Urothelium cell line (cell line): ENCODE measurements at regions not wholly inside any gene's neighbourhood (a gene's known extent, or its start where the extent isn't known, plus 50 kb on each side); places are given as distances from the start of the nearest gene placed in this dataset.

Experiments used
- DNase-seq: peaks from one replicate; pipeline ENCODE4 v3.0.0; 2011; ENCODE audit warnings: low spot score, mixed read lengths
- FAIRE-seq: peaks from 2 replicates; lab custom pipeline; 2011; peaks lifted over from hg19 to GRCh38; lab: Jason Lieb, UNC

DNA sequence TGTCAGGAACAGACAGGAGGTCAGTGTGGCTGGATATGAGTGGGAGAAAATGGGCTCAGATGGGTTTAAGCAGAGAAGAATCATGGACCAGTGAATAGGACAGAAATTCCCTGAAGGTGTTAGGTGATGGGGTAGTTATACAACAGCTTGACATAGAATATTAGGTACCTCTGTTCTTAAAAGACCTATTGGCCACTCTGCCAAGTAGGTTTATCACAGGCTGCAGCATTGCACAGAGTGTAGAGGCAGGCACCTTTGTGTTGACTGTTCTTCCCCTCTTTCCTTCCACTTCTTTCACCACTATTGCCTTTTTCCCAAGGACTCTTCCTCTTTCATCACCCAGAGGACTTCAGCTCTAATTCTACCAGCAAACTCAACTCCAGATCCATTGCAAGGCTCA is 274.4 kb downstream of the CDCA7 start:
- FAIRE-seq: no peak
- DNase-seq: no peak

DNA sequence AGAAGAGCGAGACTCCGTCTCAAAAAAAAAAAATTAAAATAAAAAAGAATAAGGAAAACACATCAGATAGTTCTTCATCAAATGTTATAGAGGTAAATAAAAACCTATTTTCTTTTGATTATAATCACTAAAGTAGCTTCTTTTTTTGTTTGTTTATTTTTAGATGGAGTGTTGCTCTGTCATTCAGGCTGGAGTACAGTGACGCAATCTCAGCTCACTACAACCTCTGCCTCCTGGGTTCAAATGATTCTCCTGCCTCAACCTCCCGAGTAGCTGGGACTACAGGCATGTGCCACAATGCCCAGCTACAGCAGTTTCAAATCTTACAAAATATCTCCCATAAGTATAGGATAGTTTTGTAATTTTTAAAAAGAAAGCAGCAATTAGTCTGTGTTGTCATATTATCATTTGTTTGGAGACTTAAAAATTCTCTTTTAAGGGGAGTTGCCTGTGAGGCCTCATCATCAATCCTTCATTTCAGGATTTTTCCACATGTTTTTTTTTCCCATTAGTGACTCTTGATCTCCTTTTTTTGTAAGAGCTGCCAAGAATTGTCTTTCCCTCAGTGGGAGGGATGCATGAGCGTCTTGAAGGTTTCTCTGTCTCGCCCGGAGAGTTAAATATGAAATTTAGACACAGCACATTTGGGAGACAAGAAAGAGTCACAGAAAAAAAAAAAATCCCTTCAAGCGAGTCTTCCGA is 275.9 kb downstream of the CDCA7 start:
- no peak for FAIRE-seq
- DNase-seq: no peak

DNA sequence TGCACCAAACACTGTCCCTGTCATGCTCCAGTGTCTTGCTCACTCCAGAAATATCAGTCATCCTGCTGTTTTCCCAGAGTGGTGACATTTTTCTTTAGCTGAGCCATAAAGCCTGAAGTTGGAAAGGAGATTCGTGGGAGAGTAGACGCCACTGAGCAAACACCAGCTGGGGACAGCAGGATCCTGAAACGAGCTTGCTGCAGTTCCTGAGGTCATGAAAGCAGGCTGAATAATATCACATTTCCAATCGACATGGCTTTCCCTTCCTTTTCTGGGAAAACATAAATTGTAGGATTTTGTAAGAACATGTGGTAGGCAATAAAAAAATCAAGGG is 276.4 kb downstream of the CDCA7 start:
- no peak for FAIRE-seq
- no peak for DNase-seq

DNA sequence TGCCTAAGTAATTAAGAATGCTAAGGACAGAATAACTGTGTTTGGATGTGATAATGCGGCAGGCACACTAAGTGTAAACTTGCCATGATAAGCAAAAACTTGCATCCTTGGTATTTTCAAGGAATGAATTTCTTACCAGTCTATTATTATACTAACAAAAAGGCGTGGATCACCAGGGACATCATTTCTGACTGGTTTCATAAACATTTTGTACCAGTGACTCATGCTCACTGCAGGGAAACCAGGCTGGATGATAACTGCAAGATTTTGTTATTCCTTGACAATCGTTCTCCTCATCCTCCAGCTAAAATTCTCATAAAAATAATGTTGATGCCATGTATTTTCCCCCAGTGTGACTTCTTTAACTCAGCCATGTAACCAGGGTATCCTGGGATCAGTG is 289.5 kb downstream of the CDCA7 start:
- FAIRE-seq: no peak
- peak; percentile 40 for DNase-seq

DNA sequence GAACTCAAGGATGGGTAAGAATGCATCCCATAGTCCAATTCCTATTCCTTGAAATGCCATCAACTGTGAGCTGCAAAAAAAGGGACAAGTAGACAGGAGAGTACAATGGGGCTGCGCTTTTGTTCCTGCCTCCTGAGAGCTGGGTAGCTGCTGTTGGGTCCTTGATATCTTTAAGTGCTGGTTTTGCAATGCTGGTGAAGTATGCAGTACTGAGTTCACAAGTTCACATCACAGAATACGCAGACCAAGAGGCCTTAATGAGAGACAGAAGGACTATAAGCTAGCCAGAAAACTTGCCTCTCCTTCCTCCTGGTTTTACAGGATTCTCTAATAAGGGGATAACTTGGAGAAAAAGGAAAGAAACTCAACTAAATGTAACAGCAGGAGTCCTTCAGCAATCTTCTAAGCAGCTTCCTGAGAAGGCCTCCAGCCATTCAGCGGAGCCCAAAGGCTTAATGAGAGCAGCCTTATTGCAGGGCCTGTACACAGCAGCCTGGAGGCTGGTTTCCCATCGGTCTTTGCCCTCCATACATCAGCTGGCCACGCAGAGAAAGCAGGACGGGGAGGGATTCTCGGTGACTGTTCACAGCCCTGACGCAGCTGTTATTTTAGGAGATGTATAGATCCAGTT is 293.1 kb downstream of the CDCA7 start:
- FAIRE-seq (no peak), DNase-seq (no peak)

DNA sequence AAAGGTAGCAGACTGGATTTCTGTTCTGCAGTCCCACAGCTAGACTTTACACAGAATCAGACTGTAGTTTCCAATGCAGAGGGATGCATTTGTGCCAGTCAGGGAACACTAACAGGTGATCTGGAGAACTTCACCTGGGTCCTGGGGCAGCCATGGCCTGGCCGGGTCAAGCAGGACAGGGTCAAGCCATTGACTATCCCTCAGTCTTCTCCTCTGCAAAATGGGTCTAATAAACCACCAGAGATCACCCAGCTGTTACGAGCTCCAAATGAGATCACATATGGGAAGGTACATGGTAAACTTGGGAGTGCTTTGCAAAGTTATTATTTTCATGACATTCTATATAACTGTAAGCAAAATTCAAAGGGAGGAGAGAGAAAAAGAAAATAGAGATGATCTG is 294.1 kb downstream of the CDCA7 start:
- DNase-seq (no peak), FAIRE-seq (no peak)

DNA sequence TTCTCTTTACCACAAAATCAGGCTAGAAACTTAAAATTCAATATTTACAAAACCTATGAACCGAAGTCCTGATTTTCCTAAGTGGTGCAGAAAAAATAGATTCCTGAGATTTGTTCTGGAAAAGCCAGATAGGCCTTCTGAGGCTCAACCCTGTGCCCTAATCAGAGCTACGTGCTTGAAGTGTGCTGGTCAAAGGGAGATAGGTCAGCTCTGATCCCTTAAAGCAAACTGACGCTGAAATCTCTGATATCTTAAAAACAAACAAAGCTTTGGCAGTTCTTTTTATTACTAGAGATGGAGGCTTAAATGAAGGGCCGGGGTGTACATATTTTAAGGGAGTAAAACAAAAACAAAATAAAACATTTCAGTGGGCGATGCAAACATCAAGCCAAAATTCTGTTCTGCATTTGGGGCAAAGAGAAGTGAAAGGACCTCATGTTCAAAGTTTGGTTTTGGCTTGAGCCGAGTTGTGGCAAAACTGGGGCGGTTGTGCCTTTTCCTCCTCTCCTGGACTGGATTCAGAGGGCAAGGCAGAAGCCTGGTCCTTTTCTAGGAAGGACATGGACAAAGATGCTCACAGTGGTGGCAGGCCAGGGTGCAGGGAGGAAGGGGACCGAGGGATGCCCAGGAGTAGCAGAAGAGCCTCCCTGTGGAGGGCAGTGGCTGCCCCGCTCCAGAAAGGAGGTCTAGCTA is 295.0 kb downstream of the CDCA7 start:
- FAIRE-seq (no peak), DNase-seq (no peak)

DNA sequence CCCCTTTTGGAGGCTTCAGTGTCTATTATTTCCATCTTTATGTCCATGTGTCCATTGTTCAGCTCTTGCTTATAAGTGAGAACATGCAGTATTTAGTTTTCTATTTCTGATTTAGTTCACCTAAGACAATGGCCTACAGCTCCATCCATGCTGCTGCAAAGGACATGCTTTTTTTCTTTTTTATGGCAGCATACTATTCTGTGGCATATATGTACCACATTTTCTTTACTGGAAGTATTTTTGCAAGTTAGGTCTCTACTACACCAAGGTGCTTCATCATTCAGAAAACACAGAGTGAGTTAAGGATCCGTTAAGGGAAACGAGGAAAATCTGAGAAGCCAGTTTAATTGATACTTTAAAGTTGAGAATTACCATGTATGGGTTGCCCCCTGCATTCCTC is 297.2 kb downstream of the CDCA7 start:
- FAIRE-seq: no peak
- no peak for DNase-seq

DNA sequence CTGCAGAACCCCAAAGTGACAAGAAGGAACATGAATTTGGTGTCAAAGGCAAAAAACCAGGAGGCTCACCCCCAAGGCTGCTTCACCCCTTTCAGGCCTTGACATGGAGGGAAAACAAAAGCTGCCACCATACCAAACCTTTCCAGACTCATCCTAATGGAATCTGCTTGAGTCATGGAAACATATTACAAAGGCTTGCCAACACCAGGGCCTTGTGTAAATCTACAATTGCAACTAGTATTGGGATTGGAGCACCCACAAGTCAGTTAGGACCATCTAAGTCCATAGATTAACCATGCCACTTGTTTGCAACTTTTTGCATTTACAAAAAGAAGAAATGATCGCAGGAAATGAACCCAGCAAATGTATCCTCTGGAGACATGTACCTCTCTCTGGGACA is 297.6 kb downstream of the CDCA7 start:
- FAIRE-seq: peak; percentile 20
- DNase-seq: peak; percentile 71

DNA sequence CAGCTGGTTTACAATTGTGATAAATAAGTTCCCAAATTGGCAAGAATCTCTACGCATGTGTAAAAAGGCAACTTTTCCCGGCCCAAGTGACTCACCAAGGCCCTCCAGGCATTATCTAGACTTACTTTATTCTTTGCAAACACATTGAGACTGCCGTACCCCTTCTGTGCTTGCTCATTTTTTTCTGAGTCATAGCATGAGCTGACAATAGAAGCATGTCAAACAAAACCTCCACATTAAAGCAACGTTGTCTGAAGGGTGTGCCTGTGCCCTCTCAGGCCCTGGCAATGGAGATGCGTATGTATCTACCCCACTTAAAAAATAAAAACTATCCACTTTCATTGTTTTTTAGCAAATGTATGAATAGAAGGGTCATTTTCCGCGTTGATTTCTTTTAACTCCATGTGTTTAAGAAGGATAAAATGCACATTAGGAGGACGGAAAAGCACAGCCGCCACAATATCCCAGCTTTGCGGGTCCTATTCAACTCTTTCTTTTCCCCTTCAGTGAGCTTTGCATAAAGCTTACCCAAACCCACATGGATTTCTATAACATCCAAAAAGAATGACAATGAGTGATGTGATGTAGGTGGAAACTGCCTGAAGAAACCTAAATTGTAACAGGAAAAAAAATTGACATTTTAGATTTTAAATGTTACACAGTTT is 298.2 kb downstream of the CDCA7 start:
- DNase-seq: peak; percentile 81
- no peak for FAIRE-seq

DNA sequence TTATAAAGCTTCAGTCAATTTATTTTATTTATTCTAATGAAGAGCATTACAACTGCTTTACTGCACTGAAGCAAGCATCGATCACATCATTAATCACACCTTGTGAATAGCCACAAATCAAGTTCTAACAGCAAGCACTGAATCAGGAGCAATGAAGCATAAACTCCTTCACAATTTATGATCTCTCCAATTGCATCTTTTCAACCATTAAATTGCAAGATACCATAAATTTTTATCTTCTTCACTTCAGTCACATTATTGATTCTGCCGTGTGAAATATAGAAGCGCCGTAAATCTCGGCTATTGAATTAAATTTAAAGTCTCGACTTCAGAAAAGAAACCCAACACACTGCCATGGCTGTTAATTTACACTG is 298.7 kb downstream of the CDCA7 start:
- FAIRE-seq (no peak), DNase-seq (no peak)

DNA sequence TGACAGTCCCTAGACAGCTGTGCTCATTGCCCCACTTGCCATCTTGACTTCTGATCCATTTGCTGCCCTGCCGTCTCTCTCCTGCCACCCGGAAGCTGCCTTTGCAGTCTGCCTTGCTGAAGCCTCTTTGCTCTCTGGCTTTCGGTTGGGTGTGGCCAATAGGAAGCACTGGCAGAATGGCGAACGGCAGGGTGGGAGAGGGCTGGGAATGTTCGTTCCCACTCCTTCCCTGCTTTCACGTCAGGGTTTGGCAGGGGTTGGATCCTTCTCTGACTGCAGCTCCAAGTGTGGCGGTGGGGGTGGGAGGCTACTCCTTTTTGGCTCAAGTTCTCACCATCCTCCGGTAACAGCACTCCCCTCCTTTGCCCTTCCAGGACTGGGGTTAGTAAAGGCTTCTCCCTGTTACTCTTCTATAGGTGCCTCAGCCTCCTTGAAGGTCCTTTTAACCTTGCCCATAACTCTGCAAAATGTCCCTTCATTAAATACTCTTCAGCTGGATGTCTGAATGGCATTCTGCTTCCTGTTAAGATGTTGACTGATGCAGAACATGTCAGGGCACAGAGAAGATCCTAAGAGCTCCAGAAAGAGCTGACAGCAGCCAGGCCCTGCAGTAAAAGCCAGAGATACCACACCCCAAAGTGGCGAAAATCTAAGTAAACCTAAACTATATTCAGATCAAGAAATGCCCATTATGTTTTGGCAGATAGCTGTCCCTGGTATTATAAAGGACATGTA is 299.7 kb downstream of the CDCA7 start:
- DNase-seq (no peak), FAIRE-seq (no peak)

DNA sequence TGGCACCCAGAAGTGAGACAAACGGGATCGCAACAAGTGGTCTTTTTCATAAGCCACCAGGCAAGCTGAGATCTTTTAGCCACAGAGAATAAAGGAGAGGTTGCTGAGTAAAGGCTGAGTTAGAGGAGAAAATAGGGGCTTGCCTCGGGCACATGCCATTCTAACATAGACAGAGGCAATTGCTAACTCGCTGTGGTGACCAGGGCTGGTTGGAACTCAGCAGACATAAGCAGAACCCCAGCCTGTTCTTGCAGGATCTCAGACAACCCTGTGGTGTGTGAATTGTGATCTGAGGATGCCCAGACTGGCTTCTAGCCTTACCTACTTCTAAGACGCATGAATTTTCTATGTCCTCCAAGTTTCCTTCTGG is 300.2 kb downstream of the CDCA7 start:
- DNase-seq (no peak), FAIRE-seq (no peak)

DNA sequence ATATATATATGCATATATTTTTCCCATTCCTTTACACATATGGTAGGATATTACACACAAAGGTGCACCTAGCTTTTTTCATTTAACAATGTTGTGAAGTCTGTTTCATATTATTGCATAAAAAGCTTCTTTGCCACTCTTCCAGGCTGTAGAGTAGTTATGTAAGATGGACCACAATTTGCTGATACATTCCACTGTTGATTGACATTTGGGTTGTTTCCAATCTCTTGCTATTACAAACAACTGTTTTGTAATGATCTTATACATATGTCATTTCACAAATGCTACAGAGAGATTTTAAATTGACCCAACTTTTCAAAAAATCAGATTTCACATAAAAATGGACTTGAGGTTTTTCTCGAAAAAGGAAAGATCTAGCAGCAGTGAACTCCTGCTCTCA is 301.4 kb downstream of the CDCA7 start:
- FAIRE-seq: no peak

DNA sequence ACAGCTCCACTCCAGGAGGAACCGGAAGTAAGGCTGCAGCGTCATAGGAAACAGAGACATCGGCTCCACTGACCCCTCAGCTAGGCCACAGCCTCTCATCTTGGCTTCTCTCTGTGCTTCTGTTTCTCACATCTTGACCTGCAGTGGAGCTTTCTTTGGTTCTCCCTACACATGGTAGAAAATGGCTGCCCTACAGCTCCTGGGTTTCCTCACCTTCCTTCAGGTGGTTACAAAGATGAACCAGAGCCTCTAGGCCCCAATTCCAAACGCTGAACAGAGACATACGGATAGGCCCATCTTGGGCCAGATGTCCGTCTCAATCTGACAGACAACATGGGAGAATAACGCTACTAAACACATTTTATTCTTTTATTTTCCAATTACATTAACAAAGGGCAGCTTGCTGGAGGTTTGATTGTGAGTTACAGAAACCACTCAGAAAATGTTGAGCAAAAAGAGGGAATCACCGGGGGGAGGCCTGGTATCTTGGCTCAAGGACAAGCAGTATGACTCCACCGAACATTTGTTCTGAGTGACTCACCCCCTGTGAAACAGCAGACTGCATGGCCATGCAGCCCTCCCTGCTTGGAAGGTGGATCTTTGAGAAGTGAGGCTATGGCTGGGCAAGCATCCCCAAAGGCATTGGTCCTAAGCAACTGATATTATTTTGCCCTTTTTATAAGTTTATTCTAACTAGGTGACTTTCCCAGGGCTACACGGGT is 303.5 kb downstream of the CDCA7 start:
- FAIRE-seq (peak; percentile 92), DNase-seq (peak; percentile 87)

More for the DNA sequence above, 301.4 kb downstream of the CDCA7 start:
- no peak for DNase-seq

DNA sequence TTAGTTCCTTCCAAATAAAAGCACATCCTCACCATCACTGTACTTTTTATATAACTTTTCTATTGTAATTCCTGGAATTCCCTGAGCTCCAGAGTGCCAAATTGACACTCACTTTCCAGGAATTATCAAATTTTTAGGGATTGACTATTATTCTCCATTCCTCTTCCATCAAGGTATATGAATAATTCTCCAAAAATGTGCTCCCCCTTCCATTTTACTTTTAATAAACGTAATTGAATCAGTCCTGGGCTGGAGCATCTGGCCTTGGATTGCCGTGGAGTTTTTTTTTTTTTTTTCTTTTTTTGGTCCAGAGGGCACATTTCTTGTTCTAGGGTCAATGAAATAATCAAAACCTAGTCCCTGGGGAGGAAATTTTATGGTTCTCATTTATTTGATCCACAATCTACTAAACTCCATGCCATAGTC is 304.3 kb downstream of the CDCA7 start:
- DNase-seq (peak; percentile 38), FAIRE-seq (no peak)

DNA sequence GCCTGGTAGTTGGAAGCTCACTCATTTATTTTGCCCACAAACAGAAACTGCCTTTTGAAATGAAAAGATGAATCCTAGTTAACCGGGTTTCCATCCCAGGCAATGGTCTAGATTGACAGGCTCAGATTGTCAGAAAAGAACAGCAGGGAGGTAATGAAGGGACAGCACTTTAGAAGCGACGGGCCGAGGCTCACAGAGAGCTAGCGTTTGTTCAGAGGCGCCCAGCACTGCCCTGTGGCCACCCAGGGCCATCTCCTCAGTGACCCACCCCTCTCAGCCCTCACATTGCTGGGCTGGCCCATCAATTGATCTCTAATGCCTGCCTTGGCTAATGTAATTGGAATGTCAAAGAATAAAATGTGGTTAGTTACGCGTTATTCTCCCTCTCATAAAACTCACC is 304.8 kb downstream of the CDCA7 start:
- FAIRE-seq: no peak
- peak; percentile 27 for DNase-seq

DNA sequence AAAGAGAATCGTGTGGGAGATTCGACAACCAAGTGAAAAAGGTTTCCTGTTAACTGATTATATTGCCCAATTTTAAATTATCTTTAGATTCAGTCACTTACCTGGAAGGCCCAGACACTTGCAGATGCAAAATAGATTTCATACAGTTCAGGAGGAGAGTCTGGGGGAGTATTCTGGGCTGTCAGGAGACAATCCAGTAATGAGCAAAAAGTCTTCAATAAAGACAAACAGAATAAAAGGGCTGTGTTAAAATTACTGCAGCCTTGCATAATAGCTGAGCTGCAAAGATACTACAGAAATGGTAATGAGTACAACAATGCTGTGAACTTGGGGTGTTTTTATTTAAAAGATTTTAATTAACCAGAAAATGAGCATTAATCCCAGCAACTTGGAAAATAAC is 303.6 kb downstream of the SP3 start:
- FAIRE-seq (no peak), DNase-seq (no peak)

DNA sequence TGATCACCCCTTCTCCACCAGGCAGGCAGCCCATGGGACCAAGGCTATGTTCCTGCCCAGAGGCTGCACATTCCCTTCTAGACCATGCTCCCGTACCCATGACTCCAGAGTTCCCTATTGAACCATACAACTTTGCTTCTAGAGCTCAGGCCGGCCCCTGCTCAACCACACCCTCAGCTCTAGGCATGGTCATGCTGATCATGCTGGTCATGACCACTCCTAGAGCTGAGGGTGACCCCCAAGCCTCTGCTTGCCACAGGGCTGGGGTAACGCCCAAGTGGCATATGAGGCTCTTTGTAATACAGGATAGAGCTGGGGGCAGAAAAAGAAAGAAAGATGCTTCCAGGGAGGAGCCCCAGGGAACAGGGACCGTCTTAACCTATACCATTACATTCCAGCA is 301.8 kb downstream of the SP3 start:
- DNase-seq (no peak), FAIRE-seq (no peak)

DNA sequence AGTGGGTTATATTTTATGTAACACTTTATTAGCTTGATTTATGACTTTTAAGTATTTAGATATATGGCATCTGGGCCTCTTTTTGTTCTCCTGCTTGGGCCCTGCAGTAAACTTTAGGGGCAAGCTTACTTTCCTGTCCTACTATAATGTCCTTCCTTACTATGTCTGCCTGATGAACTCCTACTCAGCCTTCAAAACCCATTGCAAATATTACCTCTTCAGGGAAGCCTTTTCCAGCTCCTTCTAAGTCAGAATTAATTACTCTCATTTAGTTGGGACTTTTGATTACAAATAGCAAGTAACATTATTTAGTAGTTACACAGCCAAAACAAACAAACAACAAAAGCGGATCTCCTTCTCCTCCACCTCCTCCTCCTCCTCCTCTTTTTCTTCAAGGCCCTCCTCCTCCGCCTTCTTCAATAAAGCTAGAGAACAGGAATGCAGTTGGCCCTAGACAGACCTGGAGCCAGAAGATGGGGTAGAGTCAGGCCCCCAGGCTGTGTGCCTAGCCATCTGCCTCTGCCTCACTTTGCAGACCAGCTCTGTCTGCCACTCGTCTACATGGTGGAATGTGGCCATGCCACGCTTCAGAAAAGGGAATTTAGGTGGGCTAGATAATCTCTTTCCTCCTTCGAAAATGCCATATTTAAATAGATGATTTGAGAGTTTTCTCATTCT is 301.2 kb downstream of the SP3 start:
- no peak for DNase-seq
- no peak for FAIRE-seq
